ENCODE measurements at regions not wholly inside any gene's neighbourhood (a gene's known extent, or its start where the extent isn't known, plus 50 kb on each side); places are given as distances from the start of the nearest gene placed in this dataset.
"Not testable (repeated sequence)": the region's sequence is repeated elsewhere in the genome, so short reads cannot be mapped to it uniquely, and the experiment has no call there.

GRCh38 chr1:194357573-194358207 is 1171.3 kb upstream of the B3GALT2 start:
- not testable (repeated sequence) for DNase-seq

- DNase-seq = no peak
Measured at GRCh38 chr1:194355488-194356106, 1169.2 kb upstream of the B3GALT2 start.

- DNase-seq = no peak
Measured at GRCh38 chr1:194353121-194353520, 1166.7 kb upstream of the B3GALT2 start.

GRCh38 chr1:194347200-194347599 is 1160.8 kb upstream of the B3GALT2 start:
- no peak for DNase-seq

GRCh38 chr1:194342484-194343262 is 1156.3 kb upstream of the B3GALT2 start:
- DNase-seq = no peak

- DNase-seq = no peak
Measured at GRCh38 chr1:194341587-194341986, 1155.2 kb upstream of the B3GALT2 start.

- no peak for DNase-seq
Measured at GRCh38 chr1:194339471-194339870, 1153.1 kb upstream of the B3GALT2 start.

- DNase-seq = no peak
Measured at GRCh38 chr1:194338241-194338948, 1152.0 kb upstream of the B3GALT2 start.

GRCh38 chr1:194333240-194333639 is 1146.8 kb upstream of the B3GALT2 start:
- no peak for DNase-seq

- DNase-seq = no peak
Measured at GRCh38 chr1:194331758-194332157, 1145.3 kb upstream of the B3GALT2 start.

GRCh38 chr1:194322751-194323150 is 1136.3 kb upstream of the B3GALT2 start:
- DNase-seq = no peak

- no peak for DNase-seq
Measured at GRCh38 chr1:194318790-194319280, 1132.4 kb upstream of the B3GALT2 start.

- no peak for DNase-seq
Measured at GRCh38 chr1:194309697-194310096, 1123.3 kb upstream of the B3GALT2 start.

- DNase-seq = no peak
Measured at GRCh38 chr1:194309269-194309668, 1122.9 kb upstream of the B3GALT2 start.

GRCh38 chr1:194300776-194301175 is 1114.4 kb upstream of the B3GALT2 start:
- no peak for DNase-seq

GRCh38 chr1:194300340-194300739 is 1113.9 kb upstream of the B3GALT2 start:
- no peak for DNase-seq

GRCh38 chr1:194298007-194298598 is 1111.7 kb upstream of the B3GALT2 start:
- DNase-seq = no peak

GRCh38 chr1:194297094-194297493 is 1110.7 kb upstream of the B3GALT2 start:
- no peak for DNase-seq

GRCh38 chr1:194296201-194296600 is 1109.8 kb upstream of the B3GALT2 start:
- no peak for DNase-seq

GRCh38 chr1:194295685-194296084 is 1109.3 kb upstream of the B3GALT2 start:
- no peak for DNase-seq

GRCh38 chr1:194293851-194294405 is 1107.5 kb upstream of the B3GALT2 start:
- no peak for DNase-seq

GRCh38 chr1:194292966-194293365 is 1106.6 kb upstream of the B3GALT2 start:
- no peak for DNase-seq
